HG03342 (cell line): ENCODE measurements at regions not wholly inside any gene's neighbourhood (a gene's known extent, or its start where the extent isn't known, plus 50 kb on each side); places are given as distances from the start of the nearest gene placed in this dataset.

Source experiments
- ATAC-seq: cut with Tn5 transposase; IDR thresholded peaks from one replicate; pipeline ENCODE4 v1.9.1; 2021; ENCODE audit warnings: mild to moderate bottlenecking, moderate library complexity; ENCODE audit not compliant: unreplicated experiment

- ATAC-seq: no peak
Observed at GRCh38 chr6:21949211-21949801, 347.5 kb downstream of the PRL start.

GRCh38 chr6:21952367-21952766, 344.5 kb downstream of the PRL start:
- no peak for ATAC-seq

- no peak for ATAC-seq
Observed at GRCh38 chr6:21953831-21954801, 342.7 kb downstream of the PRL start.

GRCh38 chr6:21955053-21955595, 341.7 kb downstream of the PRL start:
- no peak for ATAC-seq

GRCh38 chr6:21955951-21956350, 340.9 kb downstream of the PRL start:
- no peak for ATAC-seq

GRCh38 chr6:21958428-21958827, 338.4 kb downstream of the PRL start:
- ATAC-seq: no peak

GRCh38 chr6:21961226-21961625, 335.6 kb downstream of the PRL start:
- ATAC-seq: no peak

GRCh38 chr6:21965016-21965415, 331.8 kb downstream of the PRL start:
- ATAC-seq: no peak

GRCh38 chr6:21965953-21966539, 330.8 kb downstream of the PRL start:
- no peak for ATAC-seq

- ATAC-seq: no peak
Observed at GRCh38 chr6:21967056-21967974, 329.5 kb downstream of the PRL start.

- ATAC-seq: no peak
Observed at GRCh38 chr6:21968411-21968810, 328.4 kb downstream of the PRL start.

- no peak for ATAC-seq
Observed at GRCh38 chr6:21969192-21969591, 327.6 kb downstream of the PRL start.

- ATAC-seq: no peak
Observed at GRCh38 chr6:21970569-21971300, 326.1 kb downstream of the PRL start.

- ATAC-seq: no peak
Observed at GRCh38 chr6:21971541-21971940, 325.3 kb downstream of the PRL start.

- no peak for ATAC-seq
Observed at GRCh38 chr6:21972516-21972915, 324.3 kb downstream of the PRL start.

GRCh38 chr6:21977346-21977745, 319.5 kb downstream of the PRL start:
- no peak for ATAC-seq

GRCh38 chr6:21981235-21981833, 315.5 kb downstream of the PRL start:
- ATAC-seq: no peak

GRCh38 chr6:21984135-21984534, 312.7 kb downstream of the PRL start:
- ATAC-seq: no peak

GRCh38 chr6:21984561-21984960, 312.3 kb downstream of the PRL start:
- ATAC-seq: no peak
